DOHH2 (cell line): ENCODE measurements at regions not wholly inside any gene's neighbourhood (a gene's known extent, or its start where the extent isn't known, plus 50 kb on each side); places are given as distances from the start of the nearest gene placed in this dataset.
"Not testable (repeated sequence)": the region's sequence is repeated elsewhere in the genome, so short reads cannot be mapped to it uniquely, and the experiment has no call there.

ENCODE experiments used
- EZH2phosphoT487 ChIP-seq: fragments of 200-600 bp; sonication (generic); IDR thresholded peaks from 2 replicates; pipeline ENCODE4 v1.6.1; 2017; ENCODE audit warnings: borderline replicate concordance, mild to moderate bottlenecking, antibody characterized with exemption, low read length, moderate library complexity, mixed read lengths
- TF ChIP-seq, protein P1 (sequence below): fragments of 200-600 bp; sonication (generic); IDR thresholded peaks from one replicate; pipeline ENCODE4 v1.5.1; 2014; ENCODE audit warnings: antibody characterized with exemption, mild to moderate bottlenecking, low read depth, low read length; ENCODE audit not compliant: poor library complexity, severe bottlenecking

DNA sequence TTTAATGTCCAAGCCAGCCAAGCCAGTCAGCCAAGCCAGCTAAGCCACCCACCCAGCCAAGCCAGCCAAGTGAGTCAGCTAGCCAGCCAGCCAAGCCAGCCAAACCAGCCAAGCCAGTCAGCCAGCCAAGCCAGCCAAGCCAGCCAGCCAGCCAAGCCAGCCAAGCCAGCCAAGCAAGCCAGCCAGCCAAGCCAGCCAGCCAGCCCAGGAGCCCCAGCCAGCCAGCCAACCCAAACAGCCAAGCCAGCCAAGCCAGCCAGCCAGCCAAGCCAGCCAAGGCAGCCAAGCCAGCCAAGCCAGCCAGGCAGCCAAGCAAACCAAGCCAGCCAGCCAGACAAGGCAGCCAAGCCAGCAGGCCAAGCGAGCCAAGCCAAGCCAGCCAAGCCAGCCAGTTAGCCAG lies 352.1 kb upstream of the PLGLB2 start:
- TF ChIP-seq, protein P1, sequence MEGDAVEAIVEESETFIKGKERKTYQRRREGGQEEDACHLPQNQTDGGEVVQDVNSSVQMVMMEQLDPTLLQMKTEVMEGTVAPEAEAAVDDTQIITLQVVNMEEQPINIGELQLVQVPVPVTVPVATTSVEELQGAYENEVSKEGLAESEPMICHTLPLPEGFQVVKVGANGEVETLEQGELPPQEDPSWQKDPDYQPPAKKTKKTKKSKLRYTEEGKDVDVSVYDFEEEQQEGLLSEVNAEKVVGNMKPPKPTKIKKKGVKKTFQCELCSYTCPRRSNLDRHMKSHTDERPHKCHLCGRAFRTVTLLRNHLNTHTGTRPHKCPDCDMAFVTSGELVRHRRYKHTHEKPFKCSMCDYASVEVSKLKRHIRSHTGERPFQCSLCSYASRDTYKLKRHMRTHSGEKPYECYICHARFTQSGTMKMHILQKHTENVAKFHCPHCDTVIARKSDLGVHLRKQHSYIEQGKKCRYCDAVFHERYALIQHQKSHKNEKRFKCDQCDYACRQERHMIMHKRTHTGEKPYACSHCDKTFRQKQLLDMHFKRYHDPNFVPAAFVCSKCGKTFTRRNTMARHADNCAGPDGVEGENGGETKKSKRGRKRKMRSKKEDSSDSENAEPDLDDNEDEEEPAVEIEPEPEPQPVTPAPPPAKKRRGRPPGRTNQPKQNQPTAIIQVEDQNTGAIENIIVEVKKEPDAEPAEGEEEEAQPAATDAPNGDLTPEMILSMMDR = not testable (repeated sequence)
- not testable (repeated sequence) for TF ChIP-seq EZH2phosphoT487
